ENCODE measurements at regions not wholly inside any gene's neighbourhood (a gene's known extent, or its start where the extent isn't known, plus 50 kb on each side); places are given as distances from the start of the nearest gene placed in this dataset.

GRCh38 chr2:6312367-6312766 is 553.3 kb downstream of the CMPK2 start:
- Histone ChIP-seq H3K79me2 (ENCODE audit: low read depth) (no peaks in the 10 kb centered on the region), H3K4me3 (no peak overlapping the region), H3K9ac (no peak overlapping the region), H4K20me1 (ENCODE audit: low read depth) (no peaks in the 10 kb centered on the region), H3K27ac (no peak overlapping the region), H3K36me3 (no peaks in the 10 kb centered on the region), H3F3A (ENCODE audit: low read depth) (no peaks in the 10 kb centered on the region), H3K27me3 (no peaks in the 10 kb centered on the region), H2AFZ (replicated peaks) (no peak overlapping the region), H3K4me1 (peaks cover 11% of the 10 kb centered on the region), H3K4me2 (no peak overlapping the region), H3K9me3 (ENCODE audit: low read depth) (no peaks in the 10 kb centered on the region)
- Mint-ChIP-seq H3K27ac (peak overlapping the region; percentile 17), H3K27me3 (ENCODE audit: insufficient read depth, low read depth) (no peaks in the 10 kb centered on the region), H3K36me3 (no peaks in the 10 kb centered on the region), H3K4me3 (no peak overlapping the region), H3K4me1 (peaks cover 34% of the 10 kb centered on the region), H3K9me3 (peaks cover 3% of the 10 kb centered on the region)
- no peak for DNase-seq (ENCODE audit: low spot score)
- TF ChIP-seq CTCF (IDR thresholded peaks at IDR 0.05) (no peak), EZH2phosphoT487 (IDR thresholded peaks at IDR 0.05) (no peak), EZH2 (IDR thresholded peaks at IDR 0.05) (no peak)

- Histone ChIP-seq H3F3A (ENCODE audit: low read depth) (no peaks in the 10 kb centered on the region), H3K36me3 (no peaks in the 10 kb centered on the region), H3K4me2 (no peak overlapping the region), H3K9ac (no peak overlapping the region), H2AFZ (replicated peaks) (no peak overlapping the region), H3K27me3 (no peaks in the 10 kb centered on the region), H3K9me3 (ENCODE audit: low read depth) (no peaks in the 10 kb centered on the region), H3K4me3 (no peak overlapping the region), H3K27ac (no peak overlapping the region), H4K20me1 (ENCODE audit: low read depth) (no peaks in the 10 kb centered on the region), H3K4me1 (peaks cover 11% of the 10 kb centered on the region), H3K79me2 (ENCODE audit: low read depth) (no peaks in the 10 kb centered on the region)
- TF ChIP-seq EZH2phosphoT487 (IDR thresholded peaks at IDR 0.05) (no peak), CTCF (IDR thresholded peaks at IDR 0.05) (no peak), EZH2 (IDR thresholded peaks at IDR 0.05) (no peak)
- H3K27me3 Mint-ChIP-seq (ENCODE audit: insufficient read depth, low read depth) = no peaks in the 10 kb centered on the region
- no peak overlapping the region for H3K4me3 Mint-ChIP-seq
- H3K36me3 Mint-ChIP-seq = no peaks in the 10 kb centered on the region
- H3K4me1 Mint-ChIP-seq = peaks cover 29% of the 10 kb centered on the region
- peaks cover 14% of the 10 kb centered on the region for H3K9me3 Mint-ChIP-seq
- no peak overlapping the region for H3K27ac Mint-ChIP-seq
- no peak for DNase-seq (ENCODE audit: low spot score)
These were observed 551.3 kb downstream of the CMPK2 start for GRCh38 chr2:6314218-6314960.

- Histone ChIP-seq H3K4me3 (no peak overlapping the region), H2AFZ (replicated peaks) (no peak overlapping the region)
These were observed 540.1 kb downstream of the CMPK2 start for GRCh38 chr2:6325616-6326015.

More at GRCh38 chr2:6325616-6326015, 540.1 kb downstream of the CMPK2 start:
- H3K36me3 Mint-ChIP-seq = no peaks in the 10 kb centered on the region
- H3K79me2 ChIP-seq (ENCODE audit: low read depth) = no peaks in the 10 kb centered on the region
- H3K9me3 Mint-ChIP-seq = peaks cover 46% of the 10 kb centered on the region
- peaks cover 12% of the 10 kb centered on the region for H3K27me3 Mint-ChIP-seq (ENCODE audit: insufficient read depth, low read depth)
- H3K4me2 ChIP-seq = peak overlapping the region; percentile 18
- H3K9me3 ChIP-seq (ENCODE audit: low read depth) = no peaks in the 10 kb centered on the region
- H3K36me3 ChIP-seq = no peaks in the 10 kb centered on the region
- no peak overlapping the region for H3K27ac ChIP-seq
- H3K4me1 Mint-ChIP-seq = peaks cover 10% of the 10 kb centered on the region
- TF ChIP-seq EZH2 (IDR thresholded peaks at IDR 0.05) (no peak), EZH2phosphoT487 (IDR thresholded peaks at IDR 0.05) (no peak), CTCF (IDR thresholded peaks at IDR 0.05) (no peak)
- H3F3A ChIP-seq (ENCODE audit: low read depth) = peaks cover 19% of the 10 kb centered on the region
- H3K4me3 Mint-ChIP-seq = no peak overlapping the region
- peak overlapping the region; percentile 73 for H3K27ac Mint-ChIP-seq
- no peaks in the 10 kb centered on the region for H4K20me1 ChIP-seq (ENCODE audit: low read depth)
- peaks cover 10% of the 10 kb centered on the region for H3K4me1 ChIP-seq
- DNase-seq (ENCODE audit: low spot score) = peak; percentile 85
- no peaks in the 10 kb centered on the region for H3K27me3 ChIP-seq
- no peak overlapping the region for H3K9ac ChIP-seq

Measured in neural progenitor cell (in vitro differentiated cells).